ENCODE measurements at regions not wholly inside any gene's neighbourhood (a gene's known extent, or its start where the extent isn't known, plus 50 kb on each side); places are given as distances from the start of the nearest gene placed in this dataset.

DNA sequence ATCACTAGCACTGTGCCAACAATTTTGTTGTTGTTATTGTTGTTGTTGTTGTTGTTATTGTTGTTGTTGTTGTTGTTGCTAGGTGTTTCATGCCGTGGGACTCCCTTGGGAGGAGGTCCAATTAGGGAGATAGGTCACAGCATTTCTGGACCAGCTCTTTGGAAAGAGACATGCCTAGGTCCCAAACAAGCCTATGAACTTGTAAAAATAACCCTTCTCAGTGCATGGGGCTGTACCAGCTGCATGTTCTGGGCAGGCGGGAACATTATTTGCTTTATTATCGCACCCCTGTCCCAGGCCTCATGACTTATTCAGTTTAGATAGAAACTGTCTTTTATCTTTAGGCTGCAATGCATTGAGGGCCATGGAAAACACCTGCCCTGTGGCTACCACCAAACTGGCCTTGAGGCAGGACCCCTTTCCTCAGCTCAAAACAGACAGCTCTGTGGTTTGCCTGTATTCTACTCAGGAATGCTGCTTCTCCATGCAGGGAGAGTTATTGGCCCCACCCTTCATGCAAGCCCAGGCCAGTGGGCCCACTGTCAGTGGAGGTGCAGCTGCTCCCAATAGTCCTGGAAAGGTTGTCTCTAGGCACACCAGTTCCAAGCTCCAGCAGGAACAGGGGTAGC, 386.5 kb upstream of the BRINP3 start:
- WGBS (ENCODE audit: insufficient coverage, low coverage, low lambda C conversion rate, missing lambda C conversion rate): 29% methylated on average over 3 of the region's 3 CpGs
- Histone ChIP-seq H3K9me3 (no peaks in the 10 kb centered on the region), H3K27me3 (no peaks in the 10 kb centered on the region), H3K4me1 (no peaks in the 10 kb centered on the region), H3K4me3 (no peak overlapping the region), H3K36me3 (no peaks in the 10 kb centered on the region), H3K27ac (no peak overlapping the region)
- no peak for TF ChIP-seq POLR2A (IDR thresholded peaks at IDR 0.05)
- TF ChIP-seq, protein P1, sequence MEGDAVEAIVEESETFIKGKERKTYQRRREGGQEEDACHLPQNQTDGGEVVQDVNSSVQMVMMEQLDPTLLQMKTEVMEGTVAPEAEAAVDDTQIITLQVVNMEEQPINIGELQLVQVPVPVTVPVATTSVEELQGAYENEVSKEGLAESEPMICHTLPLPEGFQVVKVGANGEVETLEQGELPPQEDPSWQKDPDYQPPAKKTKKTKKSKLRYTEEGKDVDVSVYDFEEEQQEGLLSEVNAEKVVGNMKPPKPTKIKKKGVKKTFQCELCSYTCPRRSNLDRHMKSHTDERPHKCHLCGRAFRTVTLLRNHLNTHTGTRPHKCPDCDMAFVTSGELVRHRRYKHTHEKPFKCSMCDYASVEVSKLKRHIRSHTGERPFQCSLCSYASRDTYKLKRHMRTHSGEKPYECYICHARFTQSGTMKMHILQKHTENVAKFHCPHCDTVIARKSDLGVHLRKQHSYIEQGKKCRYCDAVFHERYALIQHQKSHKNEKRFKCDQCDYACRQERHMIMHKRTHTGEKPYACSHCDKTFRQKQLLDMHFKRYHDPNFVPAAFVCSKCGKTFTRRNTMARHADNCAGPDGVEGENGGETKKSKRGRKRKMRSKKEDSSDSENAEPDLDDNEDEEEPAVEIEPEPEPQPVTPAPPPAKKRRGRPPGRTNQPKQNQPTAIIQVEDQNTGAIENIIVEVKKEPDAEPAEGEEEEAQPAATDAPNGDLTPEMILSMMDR (IDR thresholded peaks at IDR 0.05): no peak
- DNase-seq: no peak
- ATAC-seq: no peak
- intact Hi-C loops (cut with DNase I): no loop called here

DNA sequence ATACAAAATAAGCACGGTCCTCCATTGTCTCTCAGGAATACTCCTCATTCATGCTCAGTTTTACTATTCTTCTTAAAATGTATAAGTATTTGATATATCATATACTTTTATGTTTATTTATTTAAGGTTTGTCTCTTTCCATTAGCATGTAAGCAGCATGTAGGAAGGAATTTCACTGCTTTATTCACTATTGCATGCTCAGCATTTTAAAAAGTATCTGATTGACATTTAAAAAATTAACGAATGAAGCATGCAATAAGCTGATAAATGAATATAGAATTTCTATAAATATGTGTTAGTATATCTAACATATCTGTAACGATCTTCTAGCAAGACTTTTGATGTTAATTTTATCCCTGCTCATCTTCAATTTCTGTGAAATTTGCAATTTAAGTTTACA, 402.7 kb upstream of the BRINP3 start:
- no peaks in the 10 kb centered on the region for H3K9me3 ChIP-seq
- no peaks in the 10 kb centered on the region for H3K4me1 ChIP-seq
- no peak for ATAC-seq
- intact Hi-C loops (cut with DNase I): no loop called here
- WGBS (ENCODE audit: insufficient coverage, low coverage, low lambda C conversion rate, missing lambda C conversion rate): 45% methylated on average over 3 of the region's 3 CpGs
- no peak for DNase-seq
- no peak overlapping the region for H3K27ac ChIP-seq
- H3K27me3 ChIP-seq: no peaks in the 10 kb centered on the region
- no peak overlapping the region for H3K4me3 ChIP-seq
- no peak for TF ChIP-seq POLR2A (IDR thresholded peaks at IDR 0.05)
- TF ChIP-seq, protein P1 (IDR thresholded peaks at IDR 0.05): no peak
- no peaks in the 10 kb centered on the region for H3K36me3 ChIP-seq

DNA sequence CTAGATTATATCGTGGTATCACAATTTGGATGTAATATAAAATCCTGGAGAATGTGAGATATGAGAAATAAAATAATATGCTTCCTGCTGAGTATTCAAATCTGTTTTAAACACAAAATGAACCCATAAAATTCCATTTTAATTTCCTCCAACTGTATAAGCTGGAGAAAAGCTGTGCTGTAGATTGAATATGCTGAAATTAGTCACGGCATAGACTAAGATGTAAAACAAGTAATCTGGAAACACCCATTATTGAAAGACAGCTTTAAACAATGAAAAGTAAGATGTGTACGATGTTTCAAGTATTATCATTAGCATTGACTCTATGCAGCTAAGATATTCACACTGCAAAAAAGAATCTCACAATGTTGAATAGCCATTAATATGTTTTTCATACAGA, 403.4 kb upstream of the BRINP3 start:
- H3K4me3 ChIP-seq: no peak overlapping the region
- DNase-seq (no peak), ATAC-seq (no peak)
- H3K9me3 ChIP-seq: no peaks in the 10 kb centered on the region
- TF ChIP-seq, protein P1 (IDR thresholded peaks at IDR 0.05): no peak
- no peak for TF ChIP-seq POLR2A (IDR thresholded peaks at IDR 0.05)
- intact Hi-C loops (cut with DNase I): no loop called here
- WGBS (ENCODE audit: insufficient coverage, low coverage, low lambda C conversion rate, missing lambda C conversion rate): 57% methylated on average over 3 of the region's 3 CpGs
- no peak overlapping the region for H3K27ac ChIP-seq
- H3K4me1 ChIP-seq: no peaks in the 10 kb centered on the region
- H3K36me3 ChIP-seq: no peaks in the 10 kb centered on the region
- H3K27me3 ChIP-seq: no peaks in the 10 kb centered on the region

DNA sequence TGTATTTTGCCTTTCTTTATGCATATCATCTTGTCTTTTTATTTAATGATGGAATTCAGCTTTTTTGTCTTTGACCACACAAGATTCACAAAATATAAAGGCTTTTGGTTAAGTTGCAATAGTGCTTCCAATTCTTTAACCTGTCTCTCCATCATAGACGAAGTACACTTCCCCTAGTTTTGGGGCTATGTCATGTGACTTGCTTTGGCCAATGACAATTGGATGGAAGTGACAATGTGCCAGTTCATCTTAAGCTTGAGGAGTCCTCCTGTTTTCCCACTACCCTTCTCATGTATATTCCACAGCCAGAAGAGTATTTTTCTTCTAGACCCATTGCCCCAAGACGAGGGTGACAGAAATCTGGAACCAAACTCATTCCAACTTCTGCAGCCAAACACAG, 419.6 kb upstream of the BRINP3 start:
- H3K27ac ChIP-seq: no peak overlapping the region
- 39% methylated on average over 2 of the region's 2 CpGs for WGBS (ENCODE audit: insufficient coverage, low coverage, low lambda C conversion rate, missing lambda C conversion rate)
- TF ChIP-seq POLR2A (IDR thresholded peaks at IDR 0.05): no peak
- TF ChIP-seq, protein P1 (IDR thresholded peaks at IDR 0.05): no peak
- no peak overlapping the region for H3K4me3 ChIP-seq
- no peaks in the 10 kb centered on the region for H3K9me3 ChIP-seq
- intact Hi-C loops (cut with DNase I): no loop called here
- DNase-seq (no peak), ATAC-seq (no peak)
- H3K4me1 ChIP-seq: no peaks in the 10 kb centered on the region
- H3K36me3 ChIP-seq: no peaks in the 10 kb centered on the region
- H3K27me3 ChIP-seq: no peaks in the 10 kb centered on the region
